Mucosa of stomach (tissue), 1 donor: ENCODE measurements at regions not wholly inside any gene's neighbourhood (a gene's known extent, or its start where the extent isn't known, plus 50 kb on each side); places are given as distances from the start of the nearest gene placed in this dataset.

Experiments
- H3K27me3 ChIP-seq: one replicate; pipeline ENCODE4 v1.7.0; 2013; ENCODE audit warnings: mild to moderate bottlenecking, low read length; ENCODE audit not compliant: control insufficient read depth, insufficient read depth
- H3K36me3 ChIP-seq: one replicate; pipeline ENCODE4 v1.7.0; 2013; ENCODE audit warnings: low read length; ENCODE audit not compliant: control insufficient read depth, insufficient read depth
- H3K4me1 ChIP-seq: one replicate; pipeline ENCODE4 v1.7.0; 2013; ENCODE audit warnings: mild to moderate bottlenecking, low read length; ENCODE audit not compliant: control insufficient read depth, insufficient read depth
- H3K4me3 ChIP-seq: one replicate; pipeline ENCODE4 v1.7.0; 2013; ENCODE audit warnings: low read length
- H3K9ac ChIP-seq: one replicate; pipeline ENCODE4 v1.7.0; 2013; ENCODE audit warnings: mild to moderate bottlenecking, low read length, moderate library complexity
- H3K9me3 ChIP-seq: one replicate; pipeline ENCODE4 v1.7.0; 2013; ENCODE audit warnings: mild to moderate bottlenecking, low read length, moderate library complexity; ENCODE audit not compliant: control insufficient read depth
- donor health status: Pancreatic carcinoma.

GRCh38 chr6:21808045-21808470, 214.5 kb downstream of the SOX4 start:
- no peaks in the 10 kb centered on the region for H3K4me1 ChIP-seq
- H3K27me3 ChIP-seq: no peaks in the 10 kb centered on the region
- H3K36me3 ChIP-seq: no peaks in the 10 kb centered on the region
- H3K9ac ChIP-seq: no peak overlapping the region
- H3K4me3 ChIP-seq: no peak overlapping the region
- no peaks in the 10 kb centered on the region for H3K9me3 ChIP-seq

GRCh38 chr6:21808551-21809242, 215.1 kb downstream of the SOX4 start:
- Histone ChIP-seq H3K9me3 (no peaks in the 10 kb centered on the region), H3K4me1 (no peaks in the 10 kb centered on the region), H3K36me3 (no peaks in the 10 kb centered on the region), H3K4me3 (no peak overlapping the region), H3K27me3 (no peaks in the 10 kb centered on the region), H3K9ac (no peak overlapping the region)

DNA sequence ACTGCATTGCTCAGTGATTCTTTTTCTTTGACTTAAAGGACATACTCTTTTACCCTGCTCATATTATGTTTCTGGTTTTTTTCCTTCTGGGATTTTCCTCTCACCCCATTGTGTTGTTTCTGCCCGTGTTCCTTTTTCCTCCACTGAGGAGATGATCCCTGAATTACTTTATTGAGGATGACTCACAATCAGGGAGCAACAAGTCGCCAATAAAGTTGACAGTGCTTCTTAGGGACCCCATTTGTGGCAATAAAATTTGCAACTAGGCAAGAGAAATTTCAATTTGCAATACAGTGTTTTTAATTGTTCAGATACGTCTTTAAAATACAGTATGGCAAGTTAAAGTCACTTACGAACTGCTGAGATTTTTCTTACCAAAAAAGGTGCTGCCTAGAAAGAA, 217.9 kb downstream of the SOX4 start:
- H3K36me3 ChIP-seq: no peaks in the 10 kb centered on the region
- H3K9me3 ChIP-seq: no peaks in the 10 kb centered on the region
- H3K4me1 ChIP-seq: no peaks in the 10 kb centered on the region

GRCh38 chr6:21816231-21816630, 222.7 kb downstream of the SOX4 start:
- Histone ChIP-seq H3K27me3 (no peaks in the 10 kb centered on the region), H3K4me3 (no peak overlapping the region)

More for the DNA sequence above, 217.9 kb downstream of the SOX4 start:
- Histone ChIP-seq H3K9ac (no peak overlapping the region), H3K4me3 (no peak overlapping the region), H3K27me3 (no peaks in the 10 kb centered on the region)

DNA sequence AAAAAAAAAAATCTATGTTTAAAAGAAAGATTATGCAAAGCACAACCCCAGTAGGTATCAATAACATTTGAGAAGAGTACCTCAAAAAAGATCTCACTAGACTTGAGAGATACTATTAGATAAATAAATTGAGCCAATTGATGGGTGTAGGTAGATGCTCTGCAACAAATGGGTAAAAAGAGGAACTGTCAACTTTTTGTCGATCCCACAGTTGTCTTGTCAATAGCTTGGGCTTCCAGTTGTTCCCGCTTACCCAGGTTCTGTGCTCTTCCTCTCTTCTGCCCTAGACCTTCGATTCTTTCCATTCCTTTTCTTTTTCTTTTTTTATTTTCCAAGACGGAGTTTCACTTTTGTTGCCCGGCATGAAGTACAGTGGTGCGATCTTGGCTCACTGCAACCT, 226.9 kb downstream of the SOX4 start:
- Histone ChIP-seq H3K9ac (no peak overlapping the region), H3K4me1 (no peaks in the 10 kb centered on the region), H3K36me3 (no peaks in the 10 kb centered on the region), H3K27me3 (no peaks in the 10 kb centered on the region), H3K9me3 (no peaks in the 10 kb centered on the region), H3K4me3 (no peak overlapping the region)

More at GRCh38 chr6:21816231-21816630, 222.7 kb downstream of the SOX4 start:
- Histone ChIP-seq H3K9me3 (no peaks in the 10 kb centered on the region), H3K36me3 (no peaks in the 10 kb centered on the region), H3K9ac (no peak overlapping the region), H3K4me1 (no peaks in the 10 kb centered on the region)

- H3K9ac ChIP-seq: no peak overlapping the region
- H3K36me3 ChIP-seq: no peaks in the 10 kb centered on the region
- H3K9me3 ChIP-seq: no peaks in the 10 kb centered on the region
- no peak overlapping the region for H3K4me3 ChIP-seq
- H3K4me1 ChIP-seq: no peaks in the 10 kb centered on the region
- no peaks in the 10 kb centered on the region for H3K27me3 ChIP-seq
These were observed 229.8 kb downstream of the SOX4 start for GRCh38 chr6:21823371-21823770.

DNA sequence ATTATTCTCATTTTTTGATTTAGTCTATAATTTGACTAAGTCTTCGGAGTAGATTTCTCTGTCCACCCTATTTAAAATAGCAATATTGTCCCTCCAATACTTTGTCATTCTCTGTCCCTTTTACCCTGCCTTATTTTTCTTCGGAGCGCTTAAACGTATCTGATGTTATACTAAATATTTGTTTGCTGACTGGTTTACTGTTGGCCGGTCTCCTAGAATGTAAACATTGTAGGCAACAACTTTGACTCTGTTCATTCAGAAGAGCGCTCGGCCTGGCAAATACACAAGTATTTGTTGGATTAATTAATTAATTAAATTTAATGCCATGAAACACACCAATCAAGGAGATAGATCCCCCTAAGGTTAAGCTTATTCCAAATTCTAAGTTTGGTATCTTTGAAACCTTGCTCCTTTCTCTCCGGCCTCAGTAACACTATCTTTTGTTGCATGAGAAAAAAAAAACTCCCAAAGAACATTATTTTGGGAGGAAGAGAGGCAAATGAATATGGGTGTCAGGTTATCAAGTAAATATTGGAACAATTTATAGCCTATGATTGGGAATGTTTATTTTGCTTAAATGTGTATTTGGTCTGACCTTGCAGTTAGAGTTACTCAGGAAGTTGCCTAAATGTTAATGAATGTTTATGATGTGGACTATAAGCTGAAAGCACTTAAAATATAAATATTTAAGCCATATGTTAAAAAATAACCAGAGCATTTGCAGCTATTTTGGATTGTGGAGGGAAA, 231.1 kb downstream of the SOX4 start:
- Histone ChIP-seq H3K4me1 (no peaks in the 10 kb centered on the region), H3K9ac (no peak overlapping the region), H3K27me3 (no peaks in the 10 kb centered on the region), H3K36me3 (no peaks in the 10 kb centered on the region), H3K4me3 (no peak overlapping the region), H3K9me3 (no peaks in the 10 kb centered on the region)

GRCh38 chr6:21826023-21826422, 232.5 kb downstream of the SOX4 start:
- Histone ChIP-seq H3K27me3 (no peaks in the 10 kb centered on the region), H3K36me3 (no peaks in the 10 kb centered on the region), H3K4me3 (no peak overlapping the region), H3K9ac (no peak overlapping the region), H3K4me1 (no peaks in the 10 kb centered on the region), H3K9me3 (no peaks in the 10 kb centered on the region)

GRCh38 chr6:21826904-21827303, 233.4 kb downstream of the SOX4 start:
- H3K9ac ChIP-seq: no peak overlapping the region
- H3K36me3 ChIP-seq: no peaks in the 10 kb centered on the region
- no peaks in the 10 kb centered on the region for H3K4me1 ChIP-seq
- no peaks in the 10 kb centered on the region for H3K9me3 ChIP-seq
- H3K27me3 ChIP-seq: no peaks in the 10 kb centered on the region
- H3K4me3 ChIP-seq: no peak overlapping the region

DNA sequence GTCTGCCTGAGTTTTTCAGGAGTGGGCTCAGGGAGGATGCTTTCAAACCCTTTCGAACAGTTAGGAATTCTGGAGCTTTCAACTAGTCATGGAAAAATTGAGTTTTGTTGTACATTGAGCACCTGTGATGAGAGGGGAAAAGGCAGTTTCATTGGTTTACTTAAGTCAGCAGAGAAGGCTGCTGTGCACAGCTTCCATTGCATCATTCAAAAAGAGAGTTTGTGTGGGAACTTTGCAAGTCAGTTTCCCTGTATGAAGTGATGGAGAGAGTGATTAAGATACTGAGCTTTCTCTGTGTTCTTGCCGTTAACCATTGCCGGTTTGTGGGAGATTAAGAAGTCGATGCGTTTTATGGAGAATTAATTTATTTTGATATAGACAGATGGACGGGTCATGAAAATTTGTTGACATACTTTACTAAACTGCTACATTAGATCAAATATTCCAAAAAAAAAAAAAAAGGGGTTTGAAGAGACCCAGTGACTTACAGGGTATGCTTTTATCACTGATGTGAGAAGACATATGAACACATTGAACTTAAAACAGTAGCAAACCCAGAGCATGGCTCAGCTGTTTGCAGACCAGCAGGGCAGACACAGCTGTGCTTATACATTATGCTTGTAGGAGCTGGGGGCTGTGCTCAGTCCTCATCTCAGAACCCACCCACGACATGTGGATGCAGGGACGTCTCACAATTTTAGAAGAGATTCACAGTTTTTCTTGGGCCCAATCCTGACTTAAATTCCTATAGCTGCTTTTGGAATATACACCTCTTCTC, 234.1 kb downstream of the SOX4 start:
- H3K9ac ChIP-seq: no peak overlapping the region
- no peaks in the 10 kb centered on the region for H3K36me3 ChIP-seq
- no peaks in the 10 kb centered on the region for H3K27me3 ChIP-seq
- H3K4me1 ChIP-seq: no peaks in the 10 kb centered on the region
- H3K4me3 ChIP-seq: no peak overlapping the region
- H3K9me3 ChIP-seq: no peaks in the 10 kb centered on the region

GRCh38 chr6:21828704-21829103, 235.2 kb downstream of the SOX4 start:
- Histone ChIP-seq H3K9ac (no peak overlapping the region), H3K4me1 (no peaks in the 10 kb centered on the region), H3K36me3 (no peaks in the 10 kb centered on the region), H3K27me3 (no peaks in the 10 kb centered on the region), H3K9me3 (no peaks in the 10 kb centered on the region), H3K4me3 (no peak overlapping the region)

- Histone ChIP-seq H3K4me1 (no peaks in the 10 kb centered on the region), H3K9me3 (no peaks in the 10 kb centered on the region), H3K4me3 (no peak overlapping the region), H3K36me3 (no peaks in the 10 kb centered on the region), H3K27me3 (no peaks in the 10 kb centered on the region), H3K9ac (no peak overlapping the region)
These were observed 235.6 kb downstream of the SOX4 start for GRCh38 chr6:21829126-21829525.
